DOHH2 (cell line): ENCODE measurements at regions not wholly inside any gene's neighbourhood (a gene's known extent, or its start where the extent isn't known, plus 50 kb on each side); places are given as distances from the start of the nearest gene placed in this dataset.

Source experiments
- H3F3A ChIP-seq: fragments of 200-600 bp; sonication (generic), shearing (Covaris generic); 2 replicates; pipeline ENCODE4 v1.6.0; 2016; ENCODE audit warnings: antibody characterized with exemption, mild to moderate bottlenecking; ENCODE audit not compliant: control insufficient read depth, insufficient read depth
- H3K27ac ChIP-seq: fragments of 200-600 bp; sonication (generic); 2 replicates; pipeline ENCODE4 v1.5.1; 2014; ENCODE audit warnings: low read depth, mild to moderate bottlenecking, low read length, moderate library complexity
- H3K27me3 ChIP-seq: fragments of 200-600 bp; sonication (generic); 2 replicates; pipeline ENCODE4 v1.6.1; 2014; ENCODE audit warnings: mild to moderate bottlenecking, low read length, mixed read lengths; ENCODE audit not compliant: control insufficient read depth
- H3K36me3 ChIP-seq: fragments of 200-600 bp; sonication (generic); 2 replicates; pipeline ENCODE4 v1.6.1; 2014; ENCODE audit warnings: mild to moderate bottlenecking, low read length, moderate library complexity, mixed read lengths; ENCODE audit not compliant: control insufficient read depth
- H3K4me1 ChIP-seq: fragments of 200-600 bp; sonication (generic); 2 replicates; pipeline ENCODE4 v1.6.1; 2014; ENCODE audit warnings: mild to moderate bottlenecking, low read length, mixed read lengths; ENCODE audit not compliant: control insufficient read depth
- H3K4me2 ChIP-seq: fragments of 200-600 bp; sonication (generic); 2 replicates; pipeline ENCODE4 v1.6.0; 2014; ENCODE audit warnings: mild to moderate bottlenecking, low read length, moderate library complexity
- H3K4me3 ChIP-seq: fragments of 200-600 bp; sonication (generic); 2 replicates; pipeline ENCODE4 v1.5.1; 2014; ENCODE audit warnings: mild to moderate bottlenecking, low read length, mixed read lengths
- H3K79me2 ChIP-seq: fragments of 200-600 bp; sonication (generic); 2 replicates; pipeline ENCODE4 v1.6.1; 2014; ENCODE audit warnings: mild to moderate bottlenecking, low read length, mixed read lengths; ENCODE audit not compliant: control insufficient read depth
- H3K9me2 ChIP-seq: fragments of 200-600 bp; sonication (generic); replicated peaks from 2 replicates; pipeline ENCODE4 v1.6.1; 2014; ENCODE audit warnings: mild to moderate bottlenecking, low read length, mixed read lengths; ENCODE audit not compliant: control insufficient read depth
- H3K9me3 ChIP-seq: fragments of 200-600 bp; sonication (generic); 2 replicates; pipeline ENCODE4 v1.6.1; 2014; ENCODE audit warnings: antibody characterized with exemption, low read length, mixed read lengths; ENCODE audit not compliant: control insufficient read depth, insufficient read depth
- H4K20me1 ChIP-seq: fragments of 200-600 bp; sonication (generic); 2 replicates; pipeline ENCODE4 v1.6.0; 2014; ENCODE audit warnings: low read depth, mild to moderate bottlenecking, antibody characterized with exemption, low read length, moderate library complexity; ENCODE audit not compliant: control insufficient read depth, insufficient read depth
- EZH2phosphoT487 ChIP-seq: fragments of 200-600 bp; sonication (generic); IDR thresholded peaks from 2 replicates; pipeline ENCODE4 v1.6.1; 2017; ENCODE audit warnings: borderline replicate concordance, mild to moderate bottlenecking, antibody characterized with exemption, low read length, moderate library complexity, mixed read lengths
- TF ChIP-seq, protein P1 (sequence below): fragments of 200-600 bp; sonication (generic); IDR thresholded peaks from one replicate; pipeline ENCODE4 v1.5.1; 2014; ENCODE audit warnings: antibody characterized with exemption, mild to moderate bottlenecking, low read depth, low read length; ENCODE audit not compliant: poor library complexity, severe bottlenecking

- Histone ChIP-seq H3K27me3 (peaks cover 72% of the 10 kb centered on the region), H3K27ac (no peak overlapping the region), H3K36me3 (no peaks in the 10 kb centered on the region), H3K9me2 (no peaks in the 10 kb centered on the region), H3K79me2 (no peaks in the 10 kb centered on the region), H3K4me2 (peak overlapping the region; percentile 71), H3K4me1 (peaks cover 18% of the 10 kb centered on the region), H4K20me1 (no peaks in the 10 kb centered on the region), H3F3A (no peaks in the 10 kb centered on the region), H3K9me3 (no peaks in the 10 kb centered on the region), H3K4me3 (peak overlapping the region; percentile 65)
- no peak for TF ChIP-seq EZH2phosphoT487
- TF ChIP-seq, protein P1, sequence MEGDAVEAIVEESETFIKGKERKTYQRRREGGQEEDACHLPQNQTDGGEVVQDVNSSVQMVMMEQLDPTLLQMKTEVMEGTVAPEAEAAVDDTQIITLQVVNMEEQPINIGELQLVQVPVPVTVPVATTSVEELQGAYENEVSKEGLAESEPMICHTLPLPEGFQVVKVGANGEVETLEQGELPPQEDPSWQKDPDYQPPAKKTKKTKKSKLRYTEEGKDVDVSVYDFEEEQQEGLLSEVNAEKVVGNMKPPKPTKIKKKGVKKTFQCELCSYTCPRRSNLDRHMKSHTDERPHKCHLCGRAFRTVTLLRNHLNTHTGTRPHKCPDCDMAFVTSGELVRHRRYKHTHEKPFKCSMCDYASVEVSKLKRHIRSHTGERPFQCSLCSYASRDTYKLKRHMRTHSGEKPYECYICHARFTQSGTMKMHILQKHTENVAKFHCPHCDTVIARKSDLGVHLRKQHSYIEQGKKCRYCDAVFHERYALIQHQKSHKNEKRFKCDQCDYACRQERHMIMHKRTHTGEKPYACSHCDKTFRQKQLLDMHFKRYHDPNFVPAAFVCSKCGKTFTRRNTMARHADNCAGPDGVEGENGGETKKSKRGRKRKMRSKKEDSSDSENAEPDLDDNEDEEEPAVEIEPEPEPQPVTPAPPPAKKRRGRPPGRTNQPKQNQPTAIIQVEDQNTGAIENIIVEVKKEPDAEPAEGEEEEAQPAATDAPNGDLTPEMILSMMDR, result no peak
Observed at GRCh38 chr1:201740670-201741111, 88.3 kb upstream of the IPO9 start.

DNA sequence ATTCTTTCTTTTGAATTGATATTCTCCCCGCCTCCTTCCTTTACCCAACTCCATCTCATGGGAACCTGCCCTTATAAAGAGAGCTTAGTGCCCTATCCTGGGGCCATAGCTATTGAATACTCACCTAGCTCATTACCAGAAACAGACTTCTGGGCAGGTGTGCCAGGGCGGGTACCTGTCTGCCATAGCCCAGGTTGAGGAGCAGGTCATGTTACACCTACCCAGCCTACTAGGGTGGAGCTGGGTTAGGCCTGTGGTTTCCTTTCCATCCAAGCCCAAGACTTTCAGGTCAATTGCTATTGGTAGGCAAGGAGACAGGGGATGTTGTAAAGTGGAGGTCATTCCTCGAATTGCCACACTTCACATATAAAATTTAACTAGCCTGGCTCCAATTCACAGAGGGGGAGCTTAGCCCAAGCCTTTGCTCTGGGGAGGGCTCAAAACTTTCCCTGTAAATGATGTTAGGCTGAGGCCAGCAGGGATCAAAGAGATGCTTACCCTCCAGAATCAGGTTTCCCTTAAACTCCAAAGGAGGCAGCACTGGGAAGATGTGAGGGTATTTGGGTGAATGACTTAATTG is 87.1 kb upstream of the IPO9 start:
- peaks cover 17% of the 10 kb centered on the region for H3K4me1 ChIP-seq
- no peaks in the 10 kb centered on the region for H3K79me2 ChIP-seq
- no peak overlapping the region for H3K4me3 ChIP-seq
- no peaks in the 10 kb centered on the region for H3K9me2 ChIP-seq
- H3K27me3 ChIP-seq, result peaks cover 77% of the 10 kb centered on the region
- no peaks in the 10 kb centered on the region for H3K36me3 ChIP-seq
- H4K20me1 ChIP-seq, result no peaks in the 10 kb centered on the region
- no peaks in the 10 kb centered on the region for H3F3A ChIP-seq
- no peak overlapping the region for H3K27ac ChIP-seq
- H3K4me2 ChIP-seq, result no peak overlapping the region
- no peak for TF ChIP-seq EZH2phosphoT487
- H3K9me3 ChIP-seq, result no peaks in the 10 kb centered on the region

DNA sequence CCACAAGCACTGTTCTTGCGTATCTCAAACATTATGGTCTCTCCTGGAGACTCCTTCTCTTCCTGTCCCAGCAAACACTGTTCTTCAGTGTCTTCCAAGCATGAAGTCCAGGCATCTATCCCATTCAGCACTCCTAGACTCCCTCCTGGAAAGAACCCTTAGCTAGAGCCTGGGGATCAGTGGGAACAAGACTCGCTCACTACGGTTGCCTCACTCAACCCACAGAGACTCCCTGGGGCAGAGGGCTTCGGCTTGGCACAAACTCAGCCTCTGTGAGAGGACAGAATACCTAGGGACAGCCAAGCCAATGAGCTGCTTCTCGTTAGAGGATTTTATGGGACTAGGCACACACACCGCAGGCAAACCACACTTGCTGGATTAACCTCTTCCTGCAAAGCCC is 86.5 kb upstream of the IPO9 start:
- TF ChIP-seq EZH2phosphoT487, result no peak
- TF ChIP-seq, protein P1, result no peak
- H3K27me3 ChIP-seq, result peaks cover 71% of the 10 kb centered on the region
- H3K27ac ChIP-seq, result no peak overlapping the region
- H3K9me3 ChIP-seq, result no peaks in the 10 kb centered on the region
- H3K79me2 ChIP-seq, result no peaks in the 10 kb centered on the region
- H3K4me3 ChIP-seq, result no peak overlapping the region
- no peaks in the 10 kb centered on the region for H4K20me1 ChIP-seq
- peaks cover 11% of the 10 kb centered on the region for H3K4me1 ChIP-seq
- no peak overlapping the region for H3K4me2 ChIP-seq
- no peaks in the 10 kb centered on the region for H3F3A ChIP-seq
- H3K9me2 ChIP-seq, result no peaks in the 10 kb centered on the region
- H3K36me3 ChIP-seq, result no peaks in the 10 kb centered on the region

DNA sequence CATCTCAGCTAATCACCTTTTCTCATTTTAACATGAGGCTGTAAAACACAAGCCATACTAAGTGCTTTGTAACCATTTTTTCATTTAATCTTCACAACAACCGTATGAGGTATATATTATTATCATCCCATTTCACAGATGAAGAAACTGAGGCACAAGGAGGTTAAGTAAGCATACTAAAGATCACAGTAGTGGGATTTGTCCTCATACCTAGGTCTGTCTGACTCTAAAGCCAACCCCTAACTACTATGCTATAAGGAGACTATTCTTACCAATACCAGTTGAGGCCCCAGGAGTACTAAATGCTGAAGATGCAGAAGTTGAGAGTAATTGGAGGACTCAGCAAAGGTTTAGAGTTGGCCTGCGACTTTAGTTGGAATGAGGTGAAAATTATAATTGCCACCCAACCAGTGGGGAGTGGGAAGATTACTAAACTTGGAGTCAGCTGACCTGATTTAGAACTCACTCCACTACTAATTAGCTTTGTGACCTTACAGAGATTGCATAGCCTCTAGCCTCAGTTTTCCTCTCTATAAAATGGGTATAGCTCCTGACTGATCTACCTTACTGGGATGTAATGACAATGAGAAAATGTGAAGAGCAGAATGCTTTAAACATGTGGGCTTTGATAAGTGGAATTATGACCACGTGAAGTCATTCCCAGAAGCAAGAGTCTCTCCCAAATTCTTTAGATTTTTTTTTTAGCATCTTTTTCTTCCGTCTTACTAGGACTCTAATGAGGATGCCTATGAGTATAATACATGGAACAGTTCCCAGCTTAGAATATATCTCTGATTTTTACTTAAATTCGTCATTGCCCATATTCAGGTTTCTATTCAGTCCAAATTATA is 85.8 kb upstream of the IPO9 start:
- Histone ChIP-seq H3K4me3 (no peak overlapping the region), H3K9me3 (no peaks in the 10 kb centered on the region), H4K20me1 (no peaks in the 10 kb centered on the region), H3K27ac (no peak overlapping the region), H3K27me3 (peaks cover 64% of the 10 kb centered on the region), H3K4me2 (no peak overlapping the region), H3F3A (no peaks in the 10 kb centered on the region), H3K9me2 (no peaks in the 10 kb centered on the region), H3K79me2 (no peaks in the 10 kb centered on the region), H3K4me1 (peaks cover 11% of the 10 kb centered on the region), H3K36me3 (no peaks in the 10 kb centered on the region)
- TF ChIP-seq EZH2phosphoT487, result no peak
- TF ChIP-seq, protein P1, result no peak
